Trophoblast cell (in vitro differentiated cells and primary cell): ENCODE measurements at regions not wholly inside any gene's neighbourhood (a gene's known extent, or its start where the extent isn't known, plus 50 kb on each side); places are given as distances from the start of the nearest gene placed in this dataset.

ENCODE experiments used
- DNase-seq, 2 donors: peaks; one replicate each; pipeline ENCODE4 v3.0.0-alpha.2; 2016
- H2AFZ ChIP-seq: 2 replicates; pipeline ENCODE4 v1.6.1; 2013; ENCODE audit warnings: low read length, moderate library complexity, mild to moderate bottlenecking; ENCODE audit not compliant: insufficient read depth, poor library complexity
- H2AK5ac ChIP-seq: 2 replicates; pipeline ENCODE4 v1.6.1; 2013; ENCODE audit warnings: mild to moderate bottlenecking, low read length
- H2BK120ac ChIP-seq: 2 replicates; pipeline ENCODE4 v1.6.1; 2013; ENCODE audit warnings: low read length, mild to moderate bottlenecking, moderate library complexity; ENCODE audit not compliant: insufficient read depth, poor library complexity
- H2BK12ac ChIP-seq: 2 replicates; pipeline ENCODE4 v1.6.1; 2013; ENCODE audit warnings: mild to moderate bottlenecking, low read length, moderate library complexity
- H2BK5ac ChIP-seq: 2 replicates; pipeline ENCODE4 v1.6.1; 2013; ENCODE audit warnings: low read length, low read depth, moderate library complexity, mild to moderate bottlenecking; ENCODE audit not compliant: poor library complexity
- H3K14ac ChIP-seq: 2 replicates; pipeline ENCODE4 v1.6.1; 2013; ENCODE audit warnings: mild to moderate bottlenecking, low read length
- H3K18ac ChIP-seq: 2 replicates; pipeline ENCODE4 v1.6.1; 2013; ENCODE audit warnings: mild to moderate bottlenecking, low read length
- H3K23ac ChIP-seq: 2 replicates; pipeline ENCODE4 v1.6.1; 2013; ENCODE audit warnings: low read length
- H3K27ac ChIP-seq: 2 replicates; pipeline ENCODE4 v1.5.1; 2013; ENCODE audit warnings: low read depth, mild to moderate bottlenecking, inconsistent platforms, low read length, moderate library complexity
- H3K27me3 ChIP-seq: 2 replicates; pipeline ENCODE4 v1.6.1; 2013; ENCODE audit warnings: inconsistent platforms, mild to moderate bottlenecking, low read length, moderate library complexity; ENCODE audit not compliant: insufficient read depth
- H3K36me3 ChIP-seq, 2 experiments: 1 replicate in 1 of 2; 2 replicates in 1 of 2; pipeline ENCODE4 v1.6.1; 2013; ENCODE audit warnings: low read length in 2 of 2, mild to moderate bottlenecking in 2 of 2, moderate library complexity in 1 of 2; ENCODE audit not compliant: insufficient read depth in 2 of 2, control insufficient read depth in 1 of 2
- H3K4ac ChIP-seq: 2 replicates; pipeline ENCODE4 v1.6.1; 2013; ENCODE audit warnings: low read depth, mild to moderate bottlenecking, low read length, moderate library complexity
- H3K4me1 ChIP-seq, 2 experiments: 1 replicate in 1 of 2; 2 replicates in 1 of 2; pipeline ENCODE4 v1.6.1; 2013; ENCODE audit warnings: low read length in 2 of 2, mild to moderate bottlenecking in 2 of 2, moderate library complexity in 1 of 2; ENCODE audit not compliant: insufficient read depth in 2 of 2, control insufficient read depth in 1 of 2
- H3K4me2 ChIP-seq: 2 replicates; pipeline ENCODE4 v1.6.1; 2013; ENCODE audit warnings: inconsistent platforms, mild to moderate bottlenecking, low read length, moderate library complexity
- H3K4me3 ChIP-seq: 2 replicates; pipeline ENCODE4 v1.5.1; 2013; ENCODE audit warnings: mild to moderate bottlenecking, low read depth, low read length, inconsistent platforms
- H3K79me1 ChIP-seq: one replicate; pipeline ENCODE4 v1.6.1; 2013; ENCODE audit warnings: low read length
- H3K79me2 ChIP-seq: 2 replicates; pipeline ENCODE4 v1.6.1; 2013; ENCODE audit warnings: low read length, mild to moderate bottlenecking; ENCODE audit not compliant: control insufficient read depth, insufficient read depth, poor library complexity
- H3K9ac ChIP-seq: 2 replicates; pipeline ENCODE4 v1.6.1; 2013; ENCODE audit warnings: mild to moderate bottlenecking, low read length
- H3K9me3 ChIP-seq: 2 replicates; pipeline ENCODE4 v1.6.1; 2013; ENCODE audit warnings: low read depth, mild to moderate bottlenecking, control low read depth, inconsistent platforms, low read length; ENCODE audit not compliant: insufficient read depth
- H4K12ac ChIP-seq: 2 replicates; pipeline ENCODE4 v1.6.1; 2013; ENCODE audit warnings: low read depth, mild to moderate bottlenecking, low read length, moderate library complexity
- H4K8ac ChIP-seq: 2 replicates; pipeline ENCODE4 v1.6.1; 2013; ENCODE audit warnings: low read depth, mild to moderate bottlenecking, low read length, moderate library complexity
- H4K91ac ChIP-seq: one replicate; pipeline ENCODE4 v1.6.1; 2013; ENCODE audit warnings: low read depth, mild to moderate bottlenecking, low read length, moderate library complexity
- WGBS: extraction: QIAGEN DNeasy Blood & Tissue Kit; methylation state at CpG from one replicate; pipeline ENCODE4 v1.1.7; 2013; ENCODE audit warnings: missing lambda C conversion rate; ENCODE audit not compliant: insufficient read length, insufficient coverage; ENCODE audit errors: extremely low coverage; 5-methylcytosine and 5-hydroxymethylcytosine counted together

- no peak overlapping the region for H3K9ac ChIP-seq
- no peak for DNase-seq
- no peaks in the 10 kb centered on the region for H3K79me1 ChIP-seq
- no peak overlapping the region for H2AFZ ChIP-seq
- WGBS = no CpG with 5 or more reads among the region's 1 CpG
- H3K36me3 ChIP-seq = no peaks in the 10 kb centered on the region
- H2BK12ac ChIP-seq = no peak overlapping the region
- no peak overlapping the region for H4K12ac ChIP-seq
- H3K79me2 ChIP-seq = no peaks in the 10 kb centered on the region
- no peak overlapping the region for H3K4ac ChIP-seq
- no peak overlapping the region for H2BK120ac ChIP-seq
- H3K4me3 ChIP-seq = no peak overlapping the region
- no peak overlapping the region for H3K18ac ChIP-seq
- no peak overlapping the region for H3K4me2 ChIP-seq
- no peak overlapping the region for H3K23ac ChIP-seq
- H3K4me1 ChIP-seq = no peaks in the 10 kb centered on the region
- H2AK5ac ChIP-seq = no peak overlapping the region
- H4K91ac ChIP-seq = no peak overlapping the region
- H3K27me3 ChIP-seq = no peaks in the 10 kb centered on the region
- no peak overlapping the region for H2BK5ac ChIP-seq
- no peak overlapping the region for H3K27ac ChIP-seq
- H4K8ac ChIP-seq = no peak overlapping the region
- peaks cover 2% of the 10 kb centered on the region for H3K9me3 ChIP-seq
- H3K14ac ChIP-seq = no peak overlapping the region
These were observed 490.6 kb upstream of the HS6ST1 start for GRCh38 chr2:128809259-128809636.

GRCh38 chr2:128809880-128810279, 491.2 kb upstream of the HS6ST1 start:
- Histone ChIP-seq H3K4me2 (no peak overlapping the region), H4K8ac (no peak overlapping the region), H3K79me1 (no peaks in the 10 kb centered on the region), H3K9ac (no peak overlapping the region), H3K9me3 (peaks cover 2% of the 10 kb centered on the region), H3K4me3 (no peak overlapping the region), H4K91ac (no peak overlapping the region), H3K79me2 (no peaks in the 10 kb centered on the region), H2BK12ac (no peak overlapping the region), H2AFZ (no peak overlapping the region), H3K27ac (no peak overlapping the region), H3K4ac (no peak overlapping the region), H2BK5ac (no peak overlapping the region), H3K27me3 (no peaks in the 10 kb centered on the region), H3K4me1 (no peaks in the 10 kb centered on the region), H3K23ac (peak overlapping the region; percentile 54), H3K18ac (no peak overlapping the region), H3K36me3 (no peaks in the 10 kb centered on the region), H2AK5ac (no peak overlapping the region), H2BK120ac (no peak overlapping the region), H3K14ac (no peak overlapping the region), H4K12ac (no peak overlapping the region)
- WGBS = no CpG with 5 or more reads among the region's 3 CpGs
- DNase-seq = peak in 1 of 2 donors; percentile 18

- WGBS = no CpG with 5 or more reads among the region's 14 CpGs
- no peaks in the 10 kb centered on the region for H3K79me1 ChIP-seq
- H2AK5ac ChIP-seq = no peak overlapping the region
- no peak overlapping the region for H4K8ac ChIP-seq
- H3K79me2 ChIP-seq = no peaks in the 10 kb centered on the region
- H3K4me2 ChIP-seq = no peak overlapping the region
- no peak overlapping the region for H4K12ac ChIP-seq
- no peak overlapping the region for H3K23ac ChIP-seq
- no peak overlapping the region for H2BK5ac ChIP-seq
- peaks cover 2% of the 10 kb centered on the region for H3K9me3 ChIP-seq
- H3K27me3 ChIP-seq = no peaks in the 10 kb centered on the region
- H3K4ac ChIP-seq = no peak overlapping the region
- H3K36me3 ChIP-seq = no peaks in the 10 kb centered on the region
- H3K9ac ChIP-seq = no peak overlapping the region
- no peaks in the 10 kb centered on the region for H3K4me1 ChIP-seq
- H3K27ac ChIP-seq = no peak overlapping the region
- no peak overlapping the region for H2AFZ ChIP-seq
- no peak overlapping the region for H3K14ac ChIP-seq
- H3K18ac ChIP-seq = no peak overlapping the region
- H2BK12ac ChIP-seq = no peak overlapping the region
- no peak overlapping the region for H2BK120ac ChIP-seq
- H3K4me3 ChIP-seq = no peak overlapping the region
- H4K91ac ChIP-seq = no peak overlapping the region
- no peak for DNase-seq
These were observed 493.7 kb upstream of the HS6ST1 start for GRCh38 chr2:128812183-128812940.

- Histone ChIP-seq H4K8ac (no peak overlapping the region), H2BK12ac (no peak overlapping the region), H3K27me3 (no peaks in the 10 kb centered on the region), H3K9ac (no peak overlapping the region), H4K91ac (no peak overlapping the region), H3K9me3 (peaks cover 2% of the 10 kb centered on the region), H3K23ac (no peak overlapping the region), H4K12ac (no peak overlapping the region), H2AK5ac (no peak overlapping the region), H3K18ac (no peak overlapping the region), H3K79me2 (no peaks in the 10 kb centered on the region), H2AFZ (no peak overlapping the region), H3K4me3 (no peak overlapping the region), H3K79me1 (no peaks in the 10 kb centered on the region), H2BK120ac (no peak overlapping the region), H3K36me3 (no peaks in the 10 kb centered on the region), H2BK5ac (no peak overlapping the region), H3K4me2 (no peak overlapping the region), H3K14ac (no peak overlapping the region), H3K4me1 (no peaks in the 10 kb centered on the region), H3K27ac (no peak overlapping the region), H3K4ac (no peak overlapping the region)
- no CpG with 5 or more reads among the region's 7 CpGs for WGBS
- DNase-seq = no peak
These were observed 494.8 kb upstream of the HS6ST1 start for GRCh38 chr2:128813352-128814034.
